ENCODE measurements at regions not wholly inside any gene's neighbourhood (a gene's known extent, or its start where the extent isn't known, plus 50 kb on each side); places are given as distances from the start of the nearest gene placed in this dataset.

- no peak overlapping the region for H3K9ac ChIP-seq (ENCODE audit: low read length)
- TF ChIP-seq EZH2phosphoT487 (conservative IDR thresholded peaks at IDR 0.05; ENCODE audit: low read length) = no peak
- TF ChIP-seq, protein P1, sequence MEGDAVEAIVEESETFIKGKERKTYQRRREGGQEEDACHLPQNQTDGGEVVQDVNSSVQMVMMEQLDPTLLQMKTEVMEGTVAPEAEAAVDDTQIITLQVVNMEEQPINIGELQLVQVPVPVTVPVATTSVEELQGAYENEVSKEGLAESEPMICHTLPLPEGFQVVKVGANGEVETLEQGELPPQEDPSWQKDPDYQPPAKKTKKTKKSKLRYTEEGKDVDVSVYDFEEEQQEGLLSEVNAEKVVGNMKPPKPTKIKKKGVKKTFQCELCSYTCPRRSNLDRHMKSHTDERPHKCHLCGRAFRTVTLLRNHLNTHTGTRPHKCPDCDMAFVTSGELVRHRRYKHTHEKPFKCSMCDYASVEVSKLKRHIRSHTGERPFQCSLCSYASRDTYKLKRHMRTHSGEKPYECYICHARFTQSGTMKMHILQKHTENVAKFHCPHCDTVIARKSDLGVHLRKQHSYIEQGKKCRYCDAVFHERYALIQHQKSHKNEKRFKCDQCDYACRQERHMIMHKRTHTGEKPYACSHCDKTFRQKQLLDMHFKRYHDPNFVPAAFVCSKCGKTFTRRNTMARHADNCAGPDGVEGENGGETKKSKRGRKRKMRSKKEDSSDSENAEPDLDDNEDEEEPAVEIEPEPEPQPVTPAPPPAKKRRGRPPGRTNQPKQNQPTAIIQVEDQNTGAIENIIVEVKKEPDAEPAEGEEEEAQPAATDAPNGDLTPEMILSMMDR (IDR thresholded peaks at IDR 0.05; ENCODE audit: insufficient read depth, low read length, poor library complexity, severe bottlenecking) = no peak
- no peaks in the 10 kb centered on the region for H3K27me3 ChIP-seq (ENCODE audit: low read length)
- H4K20me1 ChIP-seq (ENCODE audit: low read depth, low read length) = no peaks in the 10 kb centered on the region
- H3K9me2 ChIP-seq (replicated peaks; ENCODE audit: insufficient read depth, low read length) = no peaks in the 10 kb centered on the region
- H2AFZ ChIP-seq (ENCODE audit: low read depth, low read length, severe bottlenecking) = no peak overlapping the region
- no peak overlapping the region for H3K4me3 ChIP-seq (ENCODE audit: insufficient read depth, low read length, poor library complexity, severe bottlenecking)
- H3K79me2 ChIP-seq (ENCODE audit: insufficient read depth, low read length) = no peaks in the 10 kb centered on the region
- H3K9me3 ChIP-seq (ENCODE audit: insufficient read depth, low read length) = no peaks in the 10 kb centered on the region
- no peak overlapping the region for H3K27ac ChIP-seq (ENCODE audit: low read depth, low read length)
- H3K4me2 ChIP-seq (ENCODE audit: low read depth, low read length, poor library complexity, severe bottlenecking) = no peak overlapping the region
- no peaks in the 10 kb centered on the region for H3K36me3 ChIP-seq (ENCODE audit: low read length)
- H3F3A ChIP-seq (ENCODE audit: insufficient read depth) = no peaks in the 10 kb centered on the region
Measured at GRCh38 chr20:57914205-57914604, 204.4 kb upstream of the PMEPA1 start.

DNA sequence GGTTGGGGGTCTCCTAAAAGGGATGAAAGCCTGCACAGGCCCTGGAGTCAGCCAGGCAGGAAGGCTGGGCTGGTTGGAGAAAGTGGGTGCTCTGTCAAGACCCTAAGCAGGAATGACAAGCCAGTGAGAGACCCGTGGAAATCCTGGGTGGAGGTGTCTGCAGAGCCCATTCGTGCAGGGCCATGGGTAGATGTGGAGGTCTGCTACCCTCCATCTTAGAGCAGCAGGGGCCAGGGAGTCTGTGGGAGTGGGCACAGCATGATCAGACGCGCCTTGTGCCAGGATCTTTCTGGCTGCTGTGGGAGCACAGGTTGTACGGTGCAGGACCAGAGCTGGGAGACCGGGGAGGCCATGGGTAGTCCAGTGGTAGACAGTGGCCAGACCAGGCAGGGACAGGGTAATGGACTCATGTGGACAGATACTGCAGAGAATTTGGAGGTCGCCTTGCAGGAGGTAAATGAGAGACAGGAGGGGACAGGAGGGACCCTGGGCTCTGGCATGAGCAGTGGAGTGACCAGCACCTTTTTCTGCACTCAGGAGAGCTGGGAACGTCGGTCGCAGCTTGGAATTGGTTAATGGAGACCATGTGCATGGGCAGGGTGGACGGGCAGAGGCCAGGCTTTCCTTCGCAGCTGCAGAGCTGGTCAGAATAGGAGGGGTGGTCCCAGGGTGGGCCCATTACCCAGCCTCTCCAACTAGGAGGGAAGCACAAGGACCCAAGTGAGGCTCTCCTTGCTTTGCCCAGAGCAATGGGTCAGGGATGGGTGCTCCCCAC lies 203.5 kb upstream of the PMEPA1 start:
- Histone ChIP-seq H3K4me2 (ENCODE audit: low read depth, low read length, poor library complexity, severe bottlenecking) (no peak overlapping the region), H3K36me3 (ENCODE audit: low read length) (no peaks in the 10 kb centered on the region), H3K27ac (ENCODE audit: low read depth, low read length) (no peak overlapping the region), H3K27me3 (ENCODE audit: low read length) (no peaks in the 10 kb centered on the region), H2AFZ (ENCODE audit: low read depth, low read length, severe bottlenecking) (no peak overlapping the region), H3K79me2 (ENCODE audit: insufficient read depth, low read length) (no peaks in the 10 kb centered on the region), H3K9me3 (ENCODE audit: insufficient read depth, low read length) (no peaks in the 10 kb centered on the region), H3F3A (ENCODE audit: insufficient read depth) (no peaks in the 10 kb centered on the region), H3K9me2 (replicated peaks; ENCODE audit: insufficient read depth, low read length) (no peaks in the 10 kb centered on the region), H3K4me3 (ENCODE audit: insufficient read depth, low read length, poor library complexity, severe bottlenecking) (no peak overlapping the region), H4K20me1 (ENCODE audit: low read depth, low read length) (no peaks in the 10 kb centered on the region), H3K9ac (ENCODE audit: low read length) (no peak overlapping the region)
- TF ChIP-seq, protein P1 (IDR thresholded peaks at IDR 0.05; ENCODE audit: insufficient read depth, low read length, poor library complexity, severe bottlenecking) = no peak
- TF ChIP-seq EZH2phosphoT487 (conservative IDR thresholded peaks at IDR 0.05; ENCODE audit: low read length) = no peak

GRCh38 chr20:57912227-57912582 lies 202.4 kb upstream of the PMEPA1 start:
- H3F3A ChIP-seq (ENCODE audit: insufficient read depth) = no peaks in the 10 kb centered on the region
- no peaks in the 10 kb centered on the region for H4K20me1 ChIP-seq (ENCODE audit: low read depth, low read length)
- H3K9me2 ChIP-seq (replicated peaks; ENCODE audit: insufficient read depth, low read length) = no peaks in the 10 kb centered on the region
- TF ChIP-seq, protein P1 (IDR thresholded peaks at IDR 0.05; ENCODE audit: insufficient read depth, low read length, poor library complexity, severe bottlenecking) = no peak
- no peak for TF ChIP-seq EZH2phosphoT487 (conservative IDR thresholded peaks at IDR 0.05; ENCODE audit: low read length)
- H3K4me2 ChIP-seq (ENCODE audit: low read depth, low read length, poor library complexity, severe bottlenecking) = no peak overlapping the region
- H3K4me3 ChIP-seq (ENCODE audit: insufficient read depth, low read length, poor library complexity, severe bottlenecking) = no peak overlapping the region
- H3K79me2 ChIP-seq (ENCODE audit: insufficient read depth, low read length) = no peaks in the 10 kb centered on the region
- H3K27ac ChIP-seq (ENCODE audit: low read depth, low read length) = no peak overlapping the region
- H3K36me3 ChIP-seq (ENCODE audit: low read length) = no peaks in the 10 kb centered on the region
- no peak overlapping the region for H2AFZ ChIP-seq (ENCODE audit: low read depth, low read length, severe bottlenecking)
- H3K27me3 ChIP-seq (ENCODE audit: low read length) = no peaks in the 10 kb centered on the region
- no peak overlapping the region for H3K9ac ChIP-seq (ENCODE audit: low read length)
- H3K9me3 ChIP-seq (ENCODE audit: insufficient read depth, low read length) = no peaks in the 10 kb centered on the region
